CD8-positive, alpha-beta memory T cell (primary cell): ENCODE measurements at regions not wholly inside any gene's neighbourhood (a gene's known extent, or its start where the extent isn't known, plus 50 kb on each side); places are given as distances from the start of the nearest gene placed in this dataset.

ENCODE experiments used
- CTCF ChIA-PET: fragments of 350-600 bp; sonication (Branson Sonifier 250); formaldehyde crosslinking; loops from one replicate; lab custom pipeline; 2021; ENCODE audit warnings: antibody characterized with exemption; lab: Charles Lee
- POLR2A ChIA-PET: fragments of 350-600 bp; sonication (Branson Sonifier 250); formaldehyde crosslinking; loops from one replicate; lab custom pipeline; 2021; ENCODE audit warnings: antibody characterized with exemption; lab: Charles Lee
- DNase-seq, 5 donors: peaks; one replicate each; pipeline versions ENCODE4 v3.0.0 to v3.0.0-alpha.2; 2020 to 2022; ENCODE audit warnings: mixed read lengths in 1 of 5
- H3K27ac ChIP-seq: one replicate; pipeline ENCODE4 v1.7.0; 2013; ENCODE audit warnings: low read depth, mild to moderate bottlenecking, low read length, moderate library complexity
- H3K27me3 ChIP-seq: 2 replicates; pipeline ENCODE4 v1.7.0; 2013; ENCODE audit warnings: low read length, mild to moderate bottlenecking; ENCODE audit not compliant: insufficient read depth, poor library complexity, severe bottlenecking
- H3K36me3 ChIP-seq: 2 replicates; pipeline ENCODE4 v1.7.0; 2013; ENCODE audit warnings: mild to moderate bottlenecking, low read length, moderate library complexity; ENCODE audit not compliant: insufficient read depth
- H3K4me1 ChIP-seq: 2 replicates; pipeline ENCODE4 v1.7.0; 2013; ENCODE audit warnings: mild to moderate bottlenecking, low read length, moderate library complexity; ENCODE audit not compliant: insufficient read depth
- H3K4me3 ChIP-seq: 2 replicates; pipeline ENCODE4 v1.7.0; 2013; ENCODE audit warnings: mild to moderate bottlenecking, low read length
- H3K9me3 ChIP-seq: 2 replicates; pipeline ENCODE4 v1.7.0; 2013; ENCODE audit warnings: mild to moderate bottlenecking, low read length
- H3K27ac Mint-ChIP-seq, 8 donors: one replicate each; pipeline ENCODE4 v1.8.0; 2020 to 2021; ENCODE audit warnings: mixed read lengths in 8 of 8, mild to moderate bottlenecking in 6 of 8, inconsistent platforms in 3 of 8, moderate library complexity in 3 of 8
- H3K27me3 Mint-ChIP-seq, 2 donors: one replicate each; pipeline ENCODE4 v1.8.0; 2020 to 2021; ENCODE audit warnings: mixed read lengths in 2 of 2, mild to moderate bottlenecking in 1 of 2, moderate library complexity in 1 of 2
- H3K36me3 Mint-ChIP-seq, 3 donors: one replicate each; pipeline ENCODE4 v1.8.0; 2020 to 2021; ENCODE audit warnings: mixed read lengths in 3 of 3, inconsistent platforms in 1 of 3, mild to moderate bottlenecking in 1 of 3
- H3K4me1 Mint-ChIP-seq, 3 donors: one replicate each; pipeline ENCODE4 v1.8.0; 2020 to 2021; ENCODE audit warnings: mixed read lengths in 3 of 3, inconsistent platforms in 1 of 3, mild to moderate bottlenecking in 1 of 3
- H3K4me3 Mint-ChIP-seq, 7 donors: one replicate each; pipeline ENCODE4 v1.8.0; 2020 to 2021; ENCODE audit warnings: mixed read lengths in 7 of 7, mild to moderate bottlenecking in 6 of 7, moderate library complexity in 4 of 7, inconsistent platforms in 2 of 7
- H3K9me3 Mint-ChIP-seq, 5 donors: one replicate each; pipeline ENCODE4 v1.8.0; 2020 to 2022; ENCODE audit warnings: mixed read lengths in 5 of 5, mild to moderate bottlenecking in 3 of 5, moderate library complexity in 2 of 5, inconsistent platforms in 1 of 5

GRCh38 chr20:52683761-52684160, 288.4 kb upstream of the TSHZ2 start:
- H3K9me3 Mint-ChIP-seq, result no peaks in the 10 kb centered on the region
- no peak for DNase-seq
- Histone ChIP-seq H3K27me3 (no peaks in the 10 kb centered on the region), H3K4me1 (no peaks in the 10 kb centered on the region), H3K36me3 (no peaks in the 10 kb centered on the region), H3K4me3 (no peak overlapping the region), H3K27ac (no peak overlapping the region), H3K9me3 (no peaks in the 10 kb centered on the region)
- ChIA-PET CTCF (no interaction called here), POLR2A (no interaction called here)
- H3K4me3 Mint-ChIP-seq, result no peak overlapping the region
- H3K36me3 Mint-ChIP-seq, result no peaks in the 10 kb centered on the region
- no peak overlapping the region for H3K27ac Mint-ChIP-seq
- peaks cover 13 to 31% of the 10 kb centered on the region in 2 donors for H3K27me3 Mint-ChIP-seq
- no peaks in the 10 kb centered on the region for H3K4me1 Mint-ChIP-seq

GRCh38 chr20:52682237-52682636, 289.9 kb upstream of the TSHZ2 start:
- Histone ChIP-seq H3K27me3 (no peaks in the 10 kb centered on the region), H3K9me3 (no peaks in the 10 kb centered on the region), H3K36me3 (no peaks in the 10 kb centered on the region), H3K27ac (no peak overlapping the region), H3K4me3 (no peak overlapping the region), H3K4me1 (no peaks in the 10 kb centered on the region)
- no peaks in the 10 kb centered on the region for H3K36me3 Mint-ChIP-seq
- H3K4me1 Mint-ChIP-seq, result no peaks in the 10 kb centered on the region
- H3K9me3 Mint-ChIP-seq, result no peaks in the 10 kb centered on the region
- H3K4me3 Mint-ChIP-seq, result no peak overlapping the region
- DNase-seq, result no peak
- ChIA-PET CTCF (no interaction called here), POLR2A (no interaction called here)
- H3K27ac Mint-ChIP-seq, result peak overlapping the region in 1 of 8 donors; percentile 42
- peaks cover 16 to 40% of the 10 kb centered on the region in 2 donors for H3K27me3 Mint-ChIP-seq

GRCh38 chr20:52681288-52681687, 290.9 kb upstream of the TSHZ2 start:
- ChIA-PET CTCF (no interaction called here), POLR2A (no interaction called here)
- no peak overlapping the region for H3K27ac Mint-ChIP-seq
- Histone ChIP-seq H3K27ac (no peak overlapping the region), H3K9me3 (no peaks in the 10 kb centered on the region), H3K4me3 (no peak overlapping the region), H3K36me3 (no peaks in the 10 kb centered on the region), H3K4me1 (peaks cover 3% of the 10 kb centered on the region), H3K27me3 (no peaks in the 10 kb centered on the region)
- no peak for DNase-seq
- peaks cover 19 to 44% of the 10 kb centered on the region in 2 donors for H3K27me3 Mint-ChIP-seq
- H3K4me1 Mint-ChIP-seq, result no peaks in the 10 kb centered on the region
- H3K9me3 Mint-ChIP-seq, result no peaks in the 10 kb centered on the region
- no peaks in the 10 kb centered on the region for H3K36me3 Mint-ChIP-seq
- H3K4me3 Mint-ChIP-seq, result no peak overlapping the region

GRCh38 chr20:52677216-52677615, 294.9 kb upstream of the TSHZ2 start:
- H3K36me3 ChIP-seq, result no peaks in the 10 kb centered on the region
- H3K4me1 ChIP-seq, result peaks cover 5% of the 10 kb centered on the region
- H3K27me3 ChIP-seq, result no peaks in the 10 kb centered on the region
- CTCF ChIA-PET, result no interaction called here
- Mint-ChIP-seq H3K36me3 (no peaks in the 10 kb centered on the region), H3K4me3 (no peak overlapping the region), H3K27me3 (peaks cover 12 to 38% of the 10 kb centered on the region in 2 donors), H3K4me1 (no peaks in the 10 kb centered on the region), H3K9me3 (peaks cover 0 to 1% (median 0%) of the 10 kb centered on the region in 5 donors), H3K27ac (no peak overlapping the region)
- H3K9me3 ChIP-seq, result no peaks in the 10 kb centered on the region
- DNase-seq, result no peak
- no peak overlapping the region for H3K27ac ChIP-seq
- no peak overlapping the region for H3K4me3 ChIP-seq
- POLR2A ChIA-PET, result no interaction called here

- Histone ChIP-seq H3K27me3 (no peaks in the 10 kb centered on the region), H3K4me1 (peaks cover 5% of the 10 kb centered on the region), H3K4me3 (no peak overlapping the region), H3K9me3 (no peaks in the 10 kb centered on the region), H3K27ac (no peak overlapping the region), H3K36me3 (no peaks in the 10 kb centered on the region)
- ChIA-PET POLR2A (no interaction called here), CTCF (no interaction called here)
- peaks cover 8 to 33% of the 10 kb centered on the region in 2 donors for H3K27me3 Mint-ChIP-seq
- DNase-seq, result no peak
- no peak overlapping the region for H3K4me3 Mint-ChIP-seq
- no peak overlapping the region for H3K27ac Mint-ChIP-seq
- H3K36me3 Mint-ChIP-seq, result no peaks in the 10 kb centered on the region
- H3K9me3 Mint-ChIP-seq, result peaks cover 0 to 1% (median 0%) of the 10 kb centered on the region in 5 donors
- H3K4me1 Mint-ChIP-seq, result no peaks in the 10 kb centered on the region
Observed at GRCh38 chr20:52676283-52676995, 295.7 kb upstream of the TSHZ2 start.

GRCh38 chr20:52675375-52675774, 296.8 kb upstream of the TSHZ2 start:
- no peak overlapping the region for H3K27ac ChIP-seq
- Mint-ChIP-seq H3K4me1 (no peaks in the 10 kb centered on the region), H3K9me3 (peaks cover 0 to 1% (median 0%) of the 10 kb centered on the region in 5 donors), H3K27ac (no peak overlapping the region), H3K36me3 (no peaks in the 10 kb centered on the region), H3K27me3 (peaks cover 11 to 38% of the 10 kb centered on the region in 2 donors), H3K4me3 (no peak overlapping the region)
- POLR2A ChIA-PET, result no interaction called here
- no peaks in the 10 kb centered on the region for H3K36me3 ChIP-seq
- CTCF ChIA-PET, result no interaction called here
- DNase-seq, result no peak
- no peak overlapping the region for H3K4me3 ChIP-seq
- peaks cover 5% of the 10 kb centered on the region for H3K4me1 ChIP-seq
- H3K27me3 ChIP-seq, result no peaks in the 10 kb centered on the region
- H3K9me3 ChIP-seq, result no peaks in the 10 kb centered on the region

- Histone ChIP-seq H3K27ac (no peak overlapping the region), H3K36me3 (no peaks in the 10 kb centered on the region), H3K4me3 (no peak overlapping the region), H3K27me3 (no peaks in the 10 kb centered on the region), H3K4me1 (no peaks in the 10 kb centered on the region), H3K9me3 (no peaks in the 10 kb centered on the region)
- Mint-ChIP-seq H3K9me3 (peaks cover 0 to 2% (median 0%) of the 10 kb centered on the region in 5 donors), H3K27me3 (peaks cover 3 to 14% of the 10 kb centered on the region in 2 donors), H3K36me3 (no peaks in the 10 kb centered on the region), H3K4me3 (no peak overlapping the region), H3K4me1 (no peaks in the 10 kb centered on the region), H3K27ac (no peak overlapping the region)
- POLR2A ChIA-PET, result no interaction called here
- CTCF ChIA-PET, result no interaction called here
- no peak for DNase-seq
Observed at GRCh38 chr20:52668626-52669025, 303.5 kb upstream of the TSHZ2 start.

GRCh38 chr20:52667358-52667757, 304.8 kb upstream of the TSHZ2 start:
- H3K4me3 Mint-ChIP-seq, result no peak overlapping the region
- H3K9me3 Mint-ChIP-seq, result peaks cover 0 to 2% (median 0%) of the 10 kb centered on the region in 5 donors
- CTCF ChIA-PET, result no interaction called here
- Histone ChIP-seq H3K4me1 (no peaks in the 10 kb centered on the region), H3K27ac (no peak overlapping the region), H3K36me3 (no peaks in the 10 kb centered on the region), H3K27me3 (no peaks in the 10 kb centered on the region), H3K4me3 (no peak overlapping the region), H3K9me3 (no peaks in the 10 kb centered on the region)
- H3K36me3 Mint-ChIP-seq, result no peaks in the 10 kb centered on the region
- H3K27me3 Mint-ChIP-seq, result peaks cover 3 to 14% of the 10 kb centered on the region in 2 donors
- H3K4me1 Mint-ChIP-seq, result no peaks in the 10 kb centered on the region
- no peak overlapping the region for H3K27ac Mint-ChIP-seq
- POLR2A ChIA-PET, result no interaction called here
- DNase-seq, result no peak
